PC-9 (cell line): ENCODE measurements at regions not wholly inside any gene's neighbourhood (a gene's known extent, or its start where the extent isn't known, plus 50 kb on each side); places are given as distances from the start of the nearest gene placed in this dataset.
A peak's percentile ranks its signal among the peaks of the same experiment; 100 is the strongest.

Experiments used
- BruUV-seq: library from RNA; stranded (reverse); fragments of 400-500 nt; replicated peaks from 2 replicates; lab custom pipeline; 2021; lab: Mats Ljungman, UMichigan
- CTCF ChIA-PET: fragments of 300-600 bp; sonication (Branson Sonifier 250); formaldehyde crosslinking; loops from one replicate; lab custom pipeline; 2022; ENCODE audit warnings: antibody characterized with exemption; lab: Charles Lee
- POLR2A ChIA-PET: fragments of 300-600 bp; sonication (Branson Sonifier 250); formaldehyde crosslinking; loops from one replicate; lab custom pipeline; 2022; ENCODE audit warnings: antibody characterized with exemption; ENCODE audit not compliant: unreplicated experiment; lab: Charles Lee
- DNase-seq, 2 experiments: peaks; one replicate each; pipeline versions ENCODE4 v3.0.0 to v3.0.0-alpha.2; 2015 to 2022; ENCODE audit warnings: mixed read lengths in 1 of 2
- H2AFZ ChIP-seq: fragments of 200-600 bp; sonication (generic); 2 replicates; pipeline ENCODE4 v1.8.1; 2017; ENCODE audit warnings: antibody characterized with exemption
- H3F3A ChIP-seq: fragments of 200-600 bp; sonication (generic); 2 replicates; pipeline ENCODE4 v1.8.1; 2017; ENCODE audit warnings: antibody characterized with exemption, mild to moderate bottlenecking, low read depth; ENCODE audit not compliant: insufficient read depth
- H3K27ac ChIP-seq: fragments of 200-600 bp; sonication (generic); 2 replicates; pipeline ENCODE4 v1.6.1; 2016; ENCODE audit warnings: mixed run types
- H3K27me3 ChIP-seq: fragments of 200-600 bp; sonication (generic); 2 replicates; pipeline ENCODE4 v1.6.1; 2016; ENCODE audit warnings: low read depth, mixed run types; ENCODE audit not compliant: insufficient read depth
- H3K36me3 ChIP-seq: fragments of 200-600 bp; sonication (generic); 2 replicates; pipeline ENCODE4 v1.6.1; 2016; ENCODE audit warnings: low read depth, mixed run types
- H3K4me1 ChIP-seq: fragments of 200-600 bp; sonication (generic); replicated peaks from 2 replicates; pipeline ENCODE4 v1.6.1; 2016; ENCODE audit warnings: mixed run types; ENCODE audit not compliant: insufficient read depth
- H3K4me2 ChIP-seq: fragments of 200-600 bp; sonication (generic); 2 replicates; pipeline ENCODE4 v1.6.1; 2017; ENCODE audit warnings: mixed run types
- H3K4me3 ChIP-seq: fragments of 200-600 bp; sonication (generic); 2 replicates; pipeline ENCODE4 v1.6.1; 2016; ENCODE audit warnings: mixed run types
- H3K79me2 ChIP-seq: fragments of 200-600 bp; sonication (generic); 2 replicates; pipeline ENCODE4 v1.6.1; 2017; ENCODE audit warnings: low read depth, mixed run types
- H3K9me2 ChIP-seq: fragments of 200-600 bp; sonication (generic); 2 replicates; pipeline ENCODE4 v1.8.1; 2017; ENCODE audit warnings: mild to moderate bottlenecking; ENCODE audit not compliant: insufficient read depth
- H3K9me3 ChIP-seq: fragments of 200-600 bp; sonication (generic); 2 replicates; pipeline ENCODE4 v1.8.1; 2016; ENCODE audit warnings: low read depth; ENCODE audit not compliant: insufficient read depth
- H4K20me1 ChIP-seq: fragments of 200-600 bp; sonication (generic); 2 replicates; pipeline ENCODE4 v1.8.1; 2017; ENCODE audit not compliant: insufficient read depth
- CTCF ChIP-seq: fragments of 200-600 bp; sonication (generic); conservative IDR thresholded peaks from 2 replicates; pipeline ENCODE4 v1.6.1; 2017; ENCODE audit warnings: mixed run types, antibody characterized with exemption, mild to moderate bottlenecking, moderate library complexity
- EZH2 ChIP-seq: fragments of 200-600 bp; sonication (generic); IDR thresholded peaks from 2 replicates; pipeline ENCODE4 v1.8.0; 2017; ENCODE audit warnings: antibody characterized with exemption, low read depth
- intact Hi-C: fragments of 100-400 bp; cut with micrococcal nuclease; formaldehyde crosslinking; loops from one replicate; pipeline ENCODE4 v1.10.0; 2022; ENCODE audit not compliant: unreplicated experiment

- Histone ChIP-seq H3K9me2 (no peaks in the 10 kb centered on the region), H3F3A (peaks cover 6% of the 10 kb centered on the region; the same call in 1 of the 2 replicates), H3K4me1 (peaks cover 9% of the 10 kb centered on the region; the same call in 1 of the 2 replicates), H3K36me3 (no peaks in the 10 kb centered on the region), H3K27me3 (no peaks in the 10 kb centered on the region), H3K4me2 (no peak overlapping the region), H4K20me1 (no peaks in the 10 kb centered on the region), H3K27ac (no peak overlapping the region), H3K4me3 (no peak overlapping the region), H3K79me2 (no peaks in the 10 kb centered on the region), H3K9me3 (no peaks in the 10 kb centered on the region), H2AFZ (no peak overlapping the region)
- ChIA-PET POLR2A (no interaction called here), CTCF (no interaction called here)
- intact Hi-C loops: no loop called here
- peak in 1 of 2 experiments; percentile 50 for DNase-seq
- TF ChIP-seq CTCF (no peak), EZH2 (no peak)
- BruUV-seq: no TSS peak
Observed at GRCh38 chr16:54822492-54822891, 108.2 kb upstream of the IRX5 start.

GRCh38 chr16:54821731-54822130, 108.9 kb upstream of the IRX5 start:
- Histone ChIP-seq H3F3A (peaks cover 6% of the 10 kb centered on the region; the same call in 1 of the 2 replicates), H3K27me3 (no peaks in the 10 kb centered on the region), H3K4me1 (peaks cover 9% of the 10 kb centered on the region; the same call in 1 of the 2 replicates), H3K9me3 (no peaks in the 10 kb centered on the region), H2AFZ (no peak overlapping the region), H3K9me2 (no peaks in the 10 kb centered on the region), H3K4me2 (no peak overlapping the region), H4K20me1 (no peaks in the 10 kb centered on the region), H3K36me3 (no peaks in the 10 kb centered on the region), H3K79me2 (no peaks in the 10 kb centered on the region), H3K4me3 (no peak overlapping the region), H3K27ac (no peak overlapping the region)
- POLR2A ChIA-PET: no interaction called here
- BruUV-seq: no TSS peak
- TF ChIP-seq EZH2 (no peak), CTCF (no peak)
- intact Hi-C loops: no loop called here
- DNase-seq: no peak
- CTCF ChIA-PET: no interaction called here

- Histone ChIP-seq H3K27me3 (no peaks in the 10 kb centered on the region), H3K4me2 (peak overlapping the region; percentile 16; the same call in 1 of the 2 replicates), H3K9me3 (no peaks in the 10 kb centered on the region), H3K79me2 (no peaks in the 10 kb centered on the region), H3K4me1 (peaks cover 9% of the 10 kb centered on the region; the same call in 1 of the 2 replicates), H4K20me1 (no peaks in the 10 kb centered on the region), H3F3A (peaks cover 6% of the 10 kb centered on the region; the same call in 1 of the 2 replicates), H3K9me2 (no peaks in the 10 kb centered on the region), H3K36me3 (no peaks in the 10 kb centered on the region), H3K4me3 (no peak overlapping the region), H2AFZ (no peak overlapping the region), H3K27ac (no peak overlapping the region)
- CTCF ChIA-PET: no interaction called here
- no peak for DNase-seq
- no TSS peak for BruUV-seq
- POLR2A ChIA-PET: no interaction called here
- no peak for TF ChIP-seq CTCF
- no peak for TF ChIP-seq EZH2
- intact Hi-C loops: no loop called here
Observed at GRCh38 chr16:54817940-54818574, 112.6 kb upstream of the IRX5 start.
